ENCODE measurements at regions not wholly inside any gene's neighbourhood (a gene's known extent, or its start where the extent isn't known, plus 50 kb on each side); places are given as distances from the start of the nearest gene placed in this dataset.

GRCh38 chr4:162494935-162495334 is 331.1 kb upstream of the FSTL5 start:
- no peak for ATAC-seq

More at GRCh38 chr4:162494935-162495334, 331.1 kb upstream of the FSTL5 start:
- no peak overlapping the region for H3K27ac ChIP-seq (ENCODE audit: low read depth)
- H3K4me3 ChIP-seq, result no peak overlapping the region
- no peaks in the 10 kb centered on the region for H3K79me2 ChIP-seq (replicated peaks; ENCODE audit: insufficient read depth)
- H4K20me1 ChIP-seq (replicated peaks; ENCODE audit: insufficient read depth), result no peaks in the 10 kb centered on the region
- no peak overlapping the region for H2AFZ ChIP-seq
- no peaks in the 10 kb centered on the region for H3K9me2 ChIP-seq (ENCODE audit: insufficient read depth)
- no peaks in the 10 kb centered on the region for H3K27me3 Mint-ChIP-seq (ENCODE audit: insufficient read depth, low read depth, poor library complexity)
- peaks cover 7% of the 10 kb centered on the region; the same call in 2 of the 3 replicates for H3K36me3 Mint-ChIP-seq (ENCODE audit: low read depth)
- H3K27me3 ChIP-seq (ENCODE audit: insufficient read depth), result no peaks in the 10 kb centered on the region
- H3K9me3 Mint-ChIP-seq, result peaks cover 17% of the 10 kb centered on the region; the same call in 2 of the 3 replicates
- no peak for DNase-seq (ENCODE audit: low spot score)
- TF ChIP-seq ETS1 (IDR thresholded peaks at IDR 0.05), result no peak
- TF ChIP-seq NANOG (IDR thresholded peaks at IDR 0.05; ENCODE audit: borderline replicate concordance), result no peak
- no peak for TF ChIP-seq EZH2 (IDR thresholded peaks at IDR 0.05; ENCODE audit: low read depth, unreplicated experiment)
- TF ChIP-seq, protein P1, sequence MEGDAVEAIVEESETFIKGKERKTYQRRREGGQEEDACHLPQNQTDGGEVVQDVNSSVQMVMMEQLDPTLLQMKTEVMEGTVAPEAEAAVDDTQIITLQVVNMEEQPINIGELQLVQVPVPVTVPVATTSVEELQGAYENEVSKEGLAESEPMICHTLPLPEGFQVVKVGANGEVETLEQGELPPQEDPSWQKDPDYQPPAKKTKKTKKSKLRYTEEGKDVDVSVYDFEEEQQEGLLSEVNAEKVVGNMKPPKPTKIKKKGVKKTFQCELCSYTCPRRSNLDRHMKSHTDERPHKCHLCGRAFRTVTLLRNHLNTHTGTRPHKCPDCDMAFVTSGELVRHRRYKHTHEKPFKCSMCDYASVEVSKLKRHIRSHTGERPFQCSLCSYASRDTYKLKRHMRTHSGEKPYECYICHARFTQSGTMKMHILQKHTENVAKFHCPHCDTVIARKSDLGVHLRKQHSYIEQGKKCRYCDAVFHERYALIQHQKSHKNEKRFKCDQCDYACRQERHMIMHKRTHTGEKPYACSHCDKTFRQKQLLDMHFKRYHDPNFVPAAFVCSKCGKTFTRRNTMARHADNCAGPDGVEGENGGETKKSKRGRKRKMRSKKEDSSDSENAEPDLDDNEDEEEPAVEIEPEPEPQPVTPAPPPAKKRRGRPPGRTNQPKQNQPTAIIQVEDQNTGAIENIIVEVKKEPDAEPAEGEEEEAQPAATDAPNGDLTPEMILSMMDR (conservative IDR thresholded peaks at IDR 0.05; ENCODE audit: low read depth in 2 of 2), result no peak
- TF ChIP-seq STAT1 (IDR thresholded peaks at IDR 0.05; ENCODE audit: unreplicated experiment), result no peak
- TF ChIP-seq REST (IDR thresholded peaks at IDR 0.05; ENCODE audit: unreplicated experiment), result no peak
- no peak for TF ChIP-seq CREB1 (CRISPR knock-in tag; IDR thresholded peaks at IDR 0.05; ENCODE audit: low read depth)
- no peak for TF ChIP-seq JUNB (IDR thresholded peaks at IDR 0.05; ENCODE audit: unreplicated experiment)
- no peak for TF ChIP-seq ZNF462 (CRISPR knock-in tag; IDR thresholded peaks at IDR 0.05)
- no peak for TF ChIP-seq POLR2AphosphoS5 (IDR thresholded peaks at IDR 0.05; ENCODE audit: low read depth)
- TF ChIP-seq EZH2phosphoT487 (IDR thresholded peaks at IDR 0.05; ENCODE audit: unreplicated experiment), result no peak
- no peak for TF ChIP-seq ZNF331 (CRISPR knock-in tag; IDR thresholded peaks at IDR 0.05; ENCODE audit: low read depth)
- no peak for TF ChIP-seq ZNF114 (CRISPR knock-in tag; IDR thresholded peaks at IDR 0.05)
- no peaks in the 10 kb centered on the region for H3K36me3 ChIP-seq (ENCODE audit: insufficient read depth)
- H3F3A ChIP-seq (replicated peaks; ENCODE audit: low read depth), result no peaks in the 10 kb centered on the region
- H3K4me2 ChIP-seq, result no peak overlapping the region
- H3K4me1 ChIP-seq (ENCODE audit: insufficient read depth), result no peaks in the 10 kb centered on the region
- H3K4me1 Mint-ChIP-seq, result no peaks in the 10 kb centered on the region
- no peak overlapping the region for H3K4me3 Mint-ChIP-seq
- no peak overlapping the region for H3K27ac Mint-ChIP-seq
